NCI-H1930 (cell line): ENCODE measurements at regions not wholly inside any gene's neighbourhood (a gene's known extent, or its start where the extent isn't known, plus 50 kb on each side); places are given as distances from the start of the nearest gene placed in this dataset.

Source experiments
- DNase-seq, 2 experiments: peaks; one replicate each; lab custom pipeline; 2025; lab: John Stamatoyannopoulos, UW

GRCh38 chr6:134117409-134117808 lies 65.0 kb upstream of the SLC2A12 start:
- no peak for DNase-seq

- no peak for DNase-seq
These were observed 63.3 kb upstream of the SLC2A12 start for GRCh38 chr6:134115715-134116074.

- no peak for DNase-seq
These were observed 62.7 kb upstream of the SLC2A12 start for GRCh38 chr6:134114918-134115714.

GRCh38 chr6:134114489-134114888 lies 62.1 kb upstream of the SLC2A12 start:
- no peak for DNase-seq

GRCh38 chr6:134111726-134112125 lies 59.3 kb upstream of the SLC2A12 start:
- no peak for DNase-seq

- DNase-seq = peak in 1 of 2 experiments; percentile 8
These were observed 58.7 kb upstream of the SLC2A12 start for GRCh38 chr6:134111062-134111677.

GRCh38 chr6:134106702-134107101 lies 54.3 kb upstream of the SLC2A12 start:
- DNase-seq = no peak

GRCh38 chr6:134105940-134106339 lies 53.5 kb upstream of the SLC2A12 start:
- no peak for DNase-seq

GRCh38 chr6:134103006-134103405 lies 50.6 kb upstream of the SLC2A12 start:
- DNase-seq = no peak
